ENCODE measurements at regions not wholly inside any gene's neighbourhood (a gene's known extent, or its start where the extent isn't known, plus 50 kb on each side); places are given as distances from the start of the nearest gene placed in this dataset.

- no peak for DNase-seq
These were observed 80.4 kb downstream of the HSPH1 start for GRCh38 chr13:31081316-31081715.

- no peak for DNase-seq
These were observed 86.9 kb downstream of the HSPH1 start for GRCh38 chr13:31074756-31075155.

GRCh38 chr13:31073859-31074718 is 87.6 kb downstream of the HSPH1 start:
- DNase-seq, result peak; percentile 41 to 52

GRCh38 chr13:31072041-31072440 is 89.7 kb downstream of the HSPH1 start:
- DNase-seq, result no peak

- DNase-seq, result no peak
These were observed 91.7 kb downstream of the HSPH1 start for GRCh38 chr13:31069808-31070534.

- no peak for DNase-seq
These were observed 93.6 kb downstream of the HSPH1 start for GRCh38 chr13:31068119-31068423.

GRCh38 chr13:31067416-31068118 is 94.1 kb downstream of the HSPH1 start:
- peak in 1 of 2 experiments; percentile 16 for DNase-seq

- DNase-seq, result no peak
These were observed 97.1 kb downstream of the HSPH1 start for GRCh38 chr13:31064636-31065035.

- no peak for DNase-seq
These were observed 97.9 kb downstream of the HSPH1 start for GRCh38 chr13:31063772-31064171.

GRCh38 chr13:31060655-31061054 is 101.0 kb downstream of the HSPH1 start:
- no peak for DNase-seq

- no peak for DNase-seq
These were observed 101.5 kb downstream of the HSPH1 start for GRCh38 chr13:31060220-31060619.

GRCh38 chr13:31057403-31058033 is 104.2 kb downstream of the HSPH1 start:
- DNase-seq, result no peak

GRCh38 chr13:31056644-31057271 is 104.9 kb downstream of the HSPH1 start:
- no peak for DNase-seq

- no peak for DNase-seq
These were observed 106.1 kb downstream of the HSPH1 start for GRCh38 chr13:31055589-31055988.

GRCh38 chr13:31054632-31055031 is 107.1 kb downstream of the HSPH1 start:
- no peak for DNase-seq

GRCh38 chr13:31053896-31054295 is 107.8 kb downstream of the HSPH1 start:
- DNase-seq, result no peak

GRCh38 chr13:31053091-31053490 is 108.6 kb downstream of the HSPH1 start:
- DNase-seq, result no peak

GRCh38 chr13:31052478-31052877 is 109.2 kb downstream of the HSPH1 start:
- no peak for DNase-seq

GRCh38 chr13:31051999-31052398 is 109.7 kb downstream of the HSPH1 start:
- DNase-seq, result no peak

GRCh38 chr13:31050486-31051400 is 111.0 kb downstream of the HSPH1 start:
- no peak for DNase-seq

GRCh38 chr13:31049833-31050232 is 111.9 kb downstream of the HSPH1 start:
- no peak for DNase-seq

GRCh38 chr13:31049083-31049482 is 112.6 kb downstream of the HSPH1 start:
- DNase-seq, result no peak
